ENCODE measurements at regions not wholly inside any gene's neighbourhood (a gene's known extent, or its start where the extent isn't known, plus 50 kb on each side); places are given as distances from the start of the nearest gene placed in this dataset.

DNA sequence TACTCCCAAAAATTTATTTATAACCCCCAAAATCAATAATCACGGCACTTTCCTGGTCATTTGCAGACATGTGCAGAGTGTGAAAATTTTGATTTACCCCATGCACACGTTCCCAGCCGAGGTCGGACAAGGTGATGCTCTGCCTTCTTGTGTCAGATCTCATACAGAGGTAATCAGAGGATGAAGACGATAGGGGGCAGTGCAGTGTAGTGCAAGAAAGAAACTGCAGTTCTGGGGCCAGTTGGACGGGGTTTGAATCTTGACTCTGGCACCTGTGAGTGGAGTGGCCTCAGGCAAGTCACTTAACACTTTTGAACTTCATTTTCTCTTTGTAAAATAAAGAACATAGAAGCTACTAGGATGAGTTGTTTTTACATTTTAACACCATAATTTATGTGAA is 88.4 kb downstream of the FRMPD3 start:
- ChIA-PET POLR2A (no interaction called here), CTCF (interaction anchor here (0.5 to 2.3 kb wide), 29 partner anchors 9 to 1588 kb away, joined by 3 to 12 read pairs (median 3); partner anchors contain the start of genes NCBP2L and TSC22D3)
- H3K36me3 ChIP-seq (ENCODE audit: control insufficient read depth in 2 of 2, insufficient read depth in 1 of 2, low read length in 2 of 2) = no peaks in the 10 kb centered on the region
- H3K27ac ChIP-seq (ENCODE audit: extremely low read depth, low read depth, low read length) = no peak overlapping the region
- H3K9me3 ChIP-seq (ENCODE audit: control insufficient read depth, insufficient read depth, low read depth, low read length) = no peaks in the 10 kb centered on the region
- TF ChIP-seq ZNF654 (tag by site-specific recombination; IDR thresholded peaks at IDR 0.05; ENCODE audit: low read depth) (peak; percentile 56), ZNF311 (tag by site-specific recombination; IDR thresholded peaks at IDR 0.05; ENCODE audit: borderline replicate concordance) (no peak)
- H3K4me1 ChIP-seq (ENCODE audit: control insufficient read depth, insufficient read depth, low read length) = no peaks in the 10 kb centered on the region
- no peak overlapping the region for H3K4me3 ChIP-seq (ENCODE audit: low read depth, low read length)

DNA sequence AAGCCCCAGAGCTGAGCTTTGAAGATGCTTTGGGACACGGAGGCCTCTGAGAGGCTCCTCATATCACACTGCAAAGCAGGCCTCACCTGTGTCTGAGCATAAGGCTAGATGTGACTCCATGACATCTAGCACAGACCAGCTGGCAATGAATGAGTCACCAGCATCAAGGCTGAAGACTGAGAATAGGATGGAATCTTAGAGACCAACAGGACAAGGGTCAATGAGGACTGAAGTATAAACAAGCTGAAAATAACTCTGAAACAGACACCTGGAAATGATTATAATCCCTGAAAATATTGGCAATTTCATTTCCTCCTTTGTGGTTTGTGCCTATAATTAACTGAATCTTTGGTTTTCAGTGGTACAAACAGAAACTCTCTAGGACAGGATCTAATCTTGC is 87.1 kb upstream of the PRPS1 start:
- POLR2A ChIA-PET = no interaction called here
- TF ChIP-seq FEZF1 (tag by site-specific recombination; IDR thresholded peaks at IDR 0.05) = no peak
- TF ChIP-seq ZNF23 (tag by site-specific recombination; IDR thresholded peaks at IDR 0.05; ENCODE audit: borderline replicate concordance) = no peak
- TF ChIP-seq ZBTB20 (tag by site-specific recombination; IDR thresholded peaks at IDR 0.05) = no peak
- TF ChIP-seq, protein P1, sequence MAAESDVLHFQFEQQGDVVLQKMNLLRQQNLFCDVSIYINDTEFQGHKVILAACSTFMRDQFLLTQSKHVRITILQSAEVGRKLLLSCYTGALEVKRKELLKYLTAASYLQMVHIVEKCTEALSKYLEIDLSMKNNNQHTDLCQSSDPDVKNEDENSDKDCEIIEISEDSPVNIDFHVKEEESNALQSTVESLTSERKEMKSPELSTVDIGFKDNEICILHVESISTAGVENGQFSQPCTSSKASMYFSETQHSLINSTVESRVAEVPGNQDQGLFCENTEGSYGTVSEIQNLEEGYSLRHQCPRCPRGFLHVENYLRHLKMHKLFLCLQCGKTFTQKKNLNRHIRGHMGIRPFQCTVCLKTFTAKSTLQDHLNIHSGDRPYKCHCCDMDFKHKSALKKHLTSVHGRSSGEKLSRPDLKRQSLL (tag by site-specific recombination; IDR thresholded peaks at IDR 0.05) = no peak
- no peak for TF ChIP-seq ZNF202 (tag by site-specific recombination; IDR thresholded peaks at IDR 0.05; ENCODE audit: borderline replicate concordance)
- no peak for TF ChIP-seq ZNF426 (tag by site-specific recombination; IDR thresholded peaks at IDR 0.05)
- TF ChIP-seq, protein P2, sequence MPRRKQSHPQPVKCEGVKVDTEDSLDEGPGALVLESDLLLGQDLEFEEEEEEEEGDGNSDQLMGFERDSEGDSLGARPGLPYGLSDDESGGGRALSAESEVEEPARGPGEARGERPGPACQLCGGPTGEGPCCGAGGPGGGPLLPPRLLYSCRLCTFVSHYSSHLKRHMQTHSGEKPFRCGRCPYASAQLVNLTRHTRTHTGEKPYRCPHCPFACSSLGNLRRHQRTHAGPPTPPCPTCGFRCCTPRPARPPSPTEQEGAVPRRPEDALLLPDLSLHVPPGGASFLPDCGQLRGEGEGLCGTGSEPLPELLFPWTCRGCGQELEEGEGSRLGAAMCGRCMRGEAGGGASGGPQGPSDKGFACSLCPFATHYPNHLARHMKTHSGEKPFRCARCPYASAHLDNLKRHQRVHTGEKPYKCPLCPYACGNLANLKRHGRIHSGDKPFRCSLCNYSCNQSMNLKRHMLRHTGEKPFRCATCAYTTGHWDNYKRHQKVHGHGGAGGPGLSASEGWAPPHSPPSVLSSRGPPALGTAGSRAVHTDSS (tag by site-specific recombination; IDR thresholded peaks at IDR 0.05) = no peak
- TF ChIP-seq ZNF239 (tag by site-specific recombination; IDR thresholded peaks at IDR 0.05) = no peak
- TF ChIP-seq ZNF514 (tag by site-specific recombination; IDR thresholded peaks at IDR 0.05) = no peak
- TF ChIP-seq ZNF140 (tag by site-specific recombination; IDR thresholded peaks at IDR 0.05) = no peak
- TF ChIP-seq KLF10 (tag by site-specific recombination; IDR thresholded peaks at IDR 0.05) = no peak
- no peak for TF ChIP-seq ZNF16 (tag by site-specific recombination; IDR thresholded peaks at IDR 0.05; ENCODE audit: low read depth)
- no peak for TF ChIP-seq ZNF600 (tag by site-specific recombination; IDR thresholded peaks at IDR 0.05)
- no peak for TF ChIP-seq ZNF169 (tag by site-specific recombination; IDR thresholded peaks at IDR 0.05)
- TF ChIP-seq SALL2 (tag by site-specific recombination; IDR thresholded peaks at IDR 0.05; ENCODE audit: borderline replicate concordance) = no peak
- TF ChIP-seq ZSCAN30 (tag by site-specific recombination; IDR thresholded peaks at IDR 0.05) = no peak
- TF ChIP-seq ZXDB (tag by site-specific recombination; IDR thresholded peaks at IDR 0.05) = no peak
- TF ChIP-seq, protein P3, sequence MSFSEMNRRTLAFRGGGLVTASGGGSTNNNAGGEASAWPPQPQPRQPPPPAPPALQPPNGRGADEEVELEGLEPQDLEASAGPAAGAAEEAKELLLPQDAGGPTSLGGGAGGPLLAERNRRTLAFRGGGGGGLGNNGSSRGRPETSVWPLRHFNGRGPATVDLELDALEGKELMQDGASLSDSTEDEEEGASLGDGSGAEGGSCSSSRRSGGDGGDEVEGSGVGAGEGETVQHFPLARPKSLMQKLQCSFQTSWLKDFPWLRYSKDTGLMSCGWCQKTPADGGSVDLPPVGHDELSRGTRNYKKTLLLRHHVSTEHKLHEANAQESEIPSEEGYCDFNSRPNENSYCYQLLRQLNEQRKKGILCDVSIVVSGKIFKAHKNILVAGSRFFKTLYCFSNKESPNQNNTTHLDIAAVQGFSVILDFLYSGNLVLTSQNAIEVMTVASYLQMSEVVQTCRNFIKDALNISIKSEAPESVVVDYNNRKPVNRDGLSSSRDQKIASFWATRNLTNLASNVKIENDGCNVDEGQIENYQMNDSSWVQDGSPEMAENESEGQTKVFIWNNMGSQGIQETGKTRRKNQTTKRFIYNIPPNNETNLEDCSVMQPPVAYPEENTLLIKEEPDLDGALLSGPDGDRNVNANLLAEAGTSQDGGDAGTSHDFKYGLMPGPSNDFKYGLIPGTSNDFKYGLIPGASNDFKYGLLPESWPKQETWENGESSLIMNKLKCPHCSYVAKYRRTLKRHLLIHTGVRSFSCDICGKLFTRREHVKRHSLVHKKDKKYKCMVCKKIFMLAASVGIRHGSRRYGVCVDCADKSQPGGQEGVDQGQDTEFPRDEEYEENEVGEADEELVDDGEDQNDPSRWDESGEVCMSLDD (tag by site-specific recombination; IDR thresholded peaks at IDR 0.05) = no peak
- TF ChIP-seq ZNF24 (tag by site-specific recombination; IDR thresholded peaks at IDR 0.05) = no peak
- TF ChIP-seq GLI2 (tag by site-specific recombination; IDR thresholded peaks at IDR 0.05; ENCODE audit: borderline replicate concordance, low read depth) = no peak
- Histone ChIP-seq H3K9me3 (ENCODE audit: control insufficient read depth, insufficient read depth, low read depth, low read length) (no peaks in the 10 kb centered on the region), H3K27ac (ENCODE audit: extremely low read depth, low read depth, low read length) (no peak overlapping the region), H3K36me3 (ENCODE audit: control insufficient read depth in 2 of 2, insufficient read depth in 1 of 2, low read length in 2 of 2) (no peaks in the 10 kb centered on the region), H3K4me1 (ENCODE audit: control insufficient read depth, insufficient read depth, low read length) (no peaks in the 10 kb centered on the region), H3K4me3 (ENCODE audit: low read depth, low read length) (no peak overlapping the region)
- CTCF ChIA-PET = interaction anchor here (0.5 to 1.6 kb wide), 6 partner anchors 80 to 529 kb away, joined by 3 to 5 read pairs (median 4); no protein-coding TSS in a partner anchor
